Panc1 (cell line): ENCODE measurements at regions not wholly inside any gene's neighbourhood (a gene's known extent, or its start where the extent isn't known, plus 50 kb on each side); places are given as distances from the start of the nearest gene placed in this dataset.

Experiments used
- ATAC-seq: fragments of 200-7000 bp; cut with Tn5 transposase; 2 replicates; pipeline ENCODE4 v1.9.1; 2020; ENCODE audit warnings: mild to moderate bottlenecking, moderate library complexity
- BruUV-seq: library from RNA; stranded (reverse); fragments of 400-500 nt; replicated peaks from 2 replicates; lab custom pipeline; 2021; lab: Mats Ljungman, UMichigan
- CTCF ChIA-PET: fragments of 300-600 bp; sonication (Branson Sonifier 250); formaldehyde crosslinking; loops from one replicate; lab custom pipeline; 2022; ENCODE audit warnings: antibody characterized with exemption; lab: Charles Lee
- POLR2A ChIA-PET: fragments of 300-600 bp; sonication (Branson Sonifier 250); formaldehyde crosslinking; loops from one replicate; lab custom pipeline; 2022; ENCODE audit warnings: antibody characterized with exemption; lab: Charles Lee
- DNase-seq: peaks from one replicate; pipeline ENCODE4 v3.0.0-alpha.2; 2010; ENCODE audit warnings: low read depth, low spot score
- H3K27ac ChIP-seq: 2 replicates; pipeline ENCODE4 v1.5.1; 2011; ENCODE audit warnings: mild to moderate bottlenecking, low read length, inconsistent platforms
- H3K27me3 ChIP-seq: fragments of 200-500 bp; sonication (Bioruptor generic); 2 replicates; pipeline ENCODE4 v1.6.0; 2014; ENCODE audit warnings: low read length, inconsistent platforms; ENCODE audit not compliant: control insufficient read depth, insufficient read depth
- H3K36me3 ChIP-seq: fragments of 200-500 bp; sonication (Bioruptor generic); 2 replicates; pipeline ENCODE4 v1.5.1; 2014; ENCODE audit warnings: inconsistent platforms, mild to moderate bottlenecking, low read length, moderate library complexity; ENCODE audit not compliant: control insufficient read depth, insufficient read depth
- H3K4me1 ChIP-seq: 2 replicates; pipeline ENCODE4 v1.5.1; 2011; ENCODE audit warnings: inconsistent platforms, mild to moderate bottlenecking, low read length, moderate library complexity; ENCODE audit not compliant: control insufficient read depth, insufficient read depth
- H3K4me3 ChIP-seq, 2 experiments: 2 replicates each; pipeline ENCODE4 v1.5.1; 2011 to 2012; ENCODE audit warnings: low read depth in 2 of 2, low read length in 2 of 2, mild to moderate bottlenecking in 2 of 2, inconsistent platforms in 1 of 2, moderate library complexity in 1 of 2
- H3K9me3 ChIP-seq: fragments of 200-500 bp; sonication (Bioruptor generic); 2 replicates; pipeline ENCODE4 v1.5.1; 2014; ENCODE audit warnings: low read depth, mild to moderate bottlenecking, inconsistent platforms, low read length, moderate library complexity; ENCODE audit not compliant: control insufficient read depth, insufficient read depth
- CTCF ChIP-seq: fragments of 450-650 bp; IDR thresholded peaks from 2 replicates; pipeline ENCODE4 v1.5.1; 2017; ENCODE audit warnings: mild to moderate bottlenecking
- POLR2AphosphoS5 ChIP-seq: IDR thresholded peaks from 2 replicates; pipeline ENCODE4 v1.6.1; 2012; ENCODE audit warnings: mild to moderate bottlenecking, low read depth, low read length, moderate library complexity
- REST ChIP-seq, 2 experiments: IDR thresholded peaks; 2 replicates each; pipeline ENCODE4 v1.6.1; 2011 to 2012; ENCODE audit warnings: low read depth in 2 of 2, control low read depth in 1 of 2, low read length in 1 of 2, mild to moderate bottlenecking in 1 of 2, moderate library complexity in 1 of 2; ENCODE audit not compliant: insufficient read depth in 1 of 2
- SIN3A ChIP-seq: IDR thresholded peaks from 2 replicates; pipeline ENCODE4 v1.6.1; 2012; ENCODE audit warnings: low read depth, mild to moderate bottlenecking, low read length, moderate library complexity, borderline replicate concordance; ENCODE audit not compliant: insufficient read depth
- TCF7L2 ChIP-seq: IDR thresholded peaks from 2 replicates; pipeline ENCODE4 v1.6.1; 2011; ENCODE audit warnings: mild to moderate bottlenecking, low read depth, low read length, inconsistent platforms
- in situ Hi-C: cut with HindIII; loops from 2 replicates; pipeline ENCODE4 v1.10.0; 2016; ENCODE audit warnings: low sequenced_read_pairs, low pct_unique_long_range_greater_than_20kb
- intact Hi-C: fragments of 100-400 bp; cut with micrococcal nuclease; formaldehyde crosslinking; loops from one replicate; pipeline ENCODE4 v1.10.0; 2022; ENCODE audit not compliant: unreplicated experiment

- Histone ChIP-seq H3K27me3 (no peaks in the 10 kb centered on the region), H3K9me3 (peaks cover 3% of the 10 kb centered on the region; the same call in 1 of the 2 replicates), H3K27ac (no peak overlapping the region), H3K4me3 (no peak overlapping the region), H3K4me1 (no peaks in the 10 kb centered on the region), H3K36me3 (no peaks in the 10 kb centered on the region)
- TF ChIP-seq SIN3A (no peak), TCF7L2 (no peak), REST (IDR thresholded peaks at IDR 0.05; ENCODE audit: insufficient read depth in 1 of 2, low read depth in 2 of 2, low read length in 1 of 2) (no peak), POLR2AphosphoS5 (no peak), CTCF (no peak)
- no TSS peak for BruUV-seq
- DNase-seq (no peak), ATAC-seq (peak; percentile 30; the same call in 1 of the 2 replicates)
- intact Hi-C loops (no loop called here), in situ Hi-C loops (no loop called here)
- ChIA-PET POLR2A (no interaction called here), CTCF (no interaction called here)
Measured at GRCh38 chr3:163368168-163368567, 1710.1 kb downstream of the SI start.

- H3K27me3 ChIP-seq = no peaks in the 10 kb centered on the region
- DNase-seq (no peak), ATAC-seq (no peak)
- H3K4me3 ChIP-seq = no peak overlapping the region
- no peak overlapping the region for H3K27ac ChIP-seq
- no peak for TF ChIP-seq POLR2AphosphoS5
- TF ChIP-seq REST (IDR thresholded peaks at IDR 0.05; ENCODE audit: insufficient read depth in 1 of 2, low read depth in 2 of 2, low read length in 1 of 2) = no peak
- TF ChIP-seq CTCF = no peak
- TF ChIP-seq SIN3A = no peak
- no peak for TF ChIP-seq TCF7L2
- no peaks in the 10 kb centered on the region for H3K4me1 ChIP-seq
- H3K36me3 ChIP-seq = no peaks in the 10 kb centered on the region
- ChIA-PET POLR2A (no interaction called here), CTCF (no interaction called here)
- intact Hi-C loops (no loop called here), in situ Hi-C loops (no loop called here)
- BruUV-seq = no TSS peak
- H3K9me3 ChIP-seq = peaks cover 3% of the 10 kb centered on the region; the same call in 1 of the 2 replicates
Measured at GRCh38 chr3:163364717-163365116, 1713.6 kb downstream of the SI start.
